HUES6 (cell line): ENCODE measurements at regions not wholly inside any gene's neighbourhood (a gene's known extent, or its start where the extent isn't known, plus 50 kb on each side); places are given as distances from the start of the nearest gene placed in this dataset.

ENCODE experiments used
- H3K27ac ChIP-seq: 2 replicates; pipeline ENCODE4 v1.7.0; 2013; ENCODE audit warnings: low read depth, mild to moderate bottlenecking, low read length, inconsistent platforms
- H3K27me3 ChIP-seq: 2 replicates; pipeline ENCODE4 v1.6.1; 2013; ENCODE audit warnings: low read length; ENCODE audit not compliant: control insufficient read depth, insufficient read depth
- H3K36me3 ChIP-seq: 2 replicates; pipeline ENCODE4 v1.6.1; 2013; ENCODE audit warnings: low read length; ENCODE audit not compliant: control insufficient read depth, insufficient read depth
- H3K4me1 ChIP-seq: 2 replicates; pipeline ENCODE4 v1.6.1; 2013; ENCODE audit warnings: low read length; ENCODE audit not compliant: control insufficient read depth, insufficient read depth
- H3K4me3 ChIP-seq: 2 replicates; pipeline ENCODE4 v1.5.1; 2013; ENCODE audit warnings: low read depth, low read length
- H3K9ac ChIP-seq: one replicate; pipeline ENCODE4 v1.6.1; 2013; ENCODE audit warnings: mild to moderate bottlenecking, low read length
- H3K9me3 ChIP-seq: 2 replicates; pipeline ENCODE4 v1.6.1; 2013; ENCODE audit warnings: low read depth, low read length; ENCODE audit not compliant: control insufficient read depth, insufficient read depth

GRCh38 chr12:68450947-68451260 lies 118.7 kb upstream of the MDM1 start:
- no peaks in the 10 kb centered on the region for H3K36me3 ChIP-seq
- H3K27me3 ChIP-seq = no peaks in the 10 kb centered on the region
- no peak overlapping the region for H3K4me3 ChIP-seq
- peaks cover 56% of the 10 kb centered on the region for H3K4me1 ChIP-seq
- no peaks in the 10 kb centered on the region; the same call in 1 of the 2 replicates for H3K9me3 ChIP-seq
- no peak overlapping the region for H3K9ac ChIP-seq
- H3K27ac ChIP-seq = no peak overlapping the region

- H3K9ac ChIP-seq = no peak overlapping the region
- no peaks in the 10 kb centered on the region; the same call in 1 of the 2 replicates for H3K9me3 ChIP-seq
- peaks cover 52% of the 10 kb centered on the region for H3K4me1 ChIP-seq
- no peaks in the 10 kb centered on the region for H3K27me3 ChIP-seq
- H3K27ac ChIP-seq = no peak overlapping the region
- no peak overlapping the region for H3K4me3 ChIP-seq
- H3K36me3 ChIP-seq = no peaks in the 10 kb centered on the region
Observed at GRCh38 chr12:68451261-68452077, 119.3 kb upstream of the MDM1 start.

GRCh38 chr12:68452078-68452715 lies 120.0 kb upstream of the MDM1 start:
- peaks cover 45% of the 10 kb centered on the region for H3K4me1 ChIP-seq
- H3K9me3 ChIP-seq = no peaks in the 10 kb centered on the region; the same call in 1 of the 2 replicates
- H3K4me3 ChIP-seq = no peak overlapping the region
- H3K27me3 ChIP-seq = no peaks in the 10 kb centered on the region
- H3K9ac ChIP-seq = no peak overlapping the region
- no peaks in the 10 kb centered on the region for H3K36me3 ChIP-seq
- no peak overlapping the region for H3K27ac ChIP-seq

GRCh38 chr12:68453278-68453677 lies 121.1 kb upstream of the MDM1 start:
- no peak overlapping the region for H3K27ac ChIP-seq
- no peaks in the 10 kb centered on the region for H3K36me3 ChIP-seq
- H3K4me1 ChIP-seq = peaks cover 36% of the 10 kb centered on the region
- no peak overlapping the region for H3K9ac ChIP-seq
- no peaks in the 10 kb centered on the region; the same call in 1 of the 2 replicates for H3K9me3 ChIP-seq
- no peak overlapping the region for H3K4me3 ChIP-seq
- no peaks in the 10 kb centered on the region for H3K27me3 ChIP-seq

GRCh38 chr12:68453876-68454275 lies 121.7 kb upstream of the MDM1 start:
- Histone ChIP-seq H3K27ac (no peak overlapping the region), H3K4me1 (peaks cover 36% of the 10 kb centered on the region)

GRCh38 chr12:68454892-68455291 lies 122.7 kb upstream of the MDM1 start:
- H3K9ac ChIP-seq = no peak overlapping the region
- no peaks in the 10 kb centered on the region for H3K9me3 ChIP-seq
- H3K4me3 ChIP-seq = no peak overlapping the region
- peaks cover 36% of the 10 kb centered on the region for H3K4me1 ChIP-seq
- no peaks in the 10 kb centered on the region for H3K36me3 ChIP-seq
- H3K27ac ChIP-seq = no peak overlapping the region
- no peaks in the 10 kb centered on the region for H3K27me3 ChIP-seq

More at GRCh38 chr12:68453876-68454275, 121.7 kb upstream of the MDM1 start:
- H3K36me3 ChIP-seq = no peaks in the 10 kb centered on the region
- no peaks in the 10 kb centered on the region for H3K27me3 ChIP-seq
- H3K9ac ChIP-seq = no peak overlapping the region
- H3K4me3 ChIP-seq = no peak overlapping the region
- no peaks in the 10 kb centered on the region; the same call in 1 of the 2 replicates for H3K9me3 ChIP-seq

- Histone ChIP-seq H3K9me3 (no peaks in the 10 kb centered on the region), H3K36me3 (no peaks in the 10 kb centered on the region), H3K4me3 (no peak overlapping the region), H3K27ac (no peak overlapping the region), H3K9ac (no peak overlapping the region), H3K27me3 (no peaks in the 10 kb centered on the region), H3K4me1 (peaks cover 36% of the 10 kb centered on the region)
Observed at GRCh38 chr12:68455691-68456345, 123.7 kb upstream of the MDM1 start.

GRCh38 chr12:68458866-68459265 lies 126.7 kb upstream of the MDM1 start:
- Histone ChIP-seq H3K36me3 (no peaks in the 10 kb centered on the region), H3K27me3 (no peaks in the 10 kb centered on the region), H3K9ac (no peak overlapping the region), H3K4me3 (no peak overlapping the region), H3K9me3 (no peaks in the 10 kb centered on the region), H3K4me1 (peaks cover 20% of the 10 kb centered on the region), H3K27ac (no peak overlapping the region)

GRCh38 chr12:68460236-68460635 lies 128.1 kb upstream of the MDM1 start:
- H3K36me3 ChIP-seq = no peaks in the 10 kb centered on the region
- H3K9ac ChIP-seq = no peak overlapping the region
- no peaks in the 10 kb centered on the region for H3K9me3 ChIP-seq
- no peak overlapping the region for H3K4me3 ChIP-seq
- H3K27me3 ChIP-seq = no peaks in the 10 kb centered on the region
- H3K27ac ChIP-seq = no peak overlapping the region
- peaks cover 8% of the 10 kb centered on the region for H3K4me1 ChIP-seq

GRCh38 chr12:68461645-68462044 lies 129.5 kb upstream of the MDM1 start:
- Histone ChIP-seq H3K9ac (no peak overlapping the region), H3K9me3 (no peaks in the 10 kb centered on the region), H3K4me1 (no peaks in the 10 kb centered on the region), H3K36me3 (no peaks in the 10 kb centered on the region), H3K27me3 (no peaks in the 10 kb centered on the region), H3K4me3 (no peak overlapping the region), H3K27ac (no peak overlapping the region)

- Histone ChIP-seq H3K27me3 (no peaks in the 10 kb centered on the region), H3K27ac (no peak overlapping the region), H3K4me1 (no peaks in the 10 kb centered on the region), H3K36me3 (no peaks in the 10 kb centered on the region), H3K9me3 (no peaks in the 10 kb centered on the region), H3K4me3 (no peak overlapping the region), H3K9ac (no peak overlapping the region)
Observed at GRCh38 chr12:68462803-68463202, 130.6 kb upstream of the MDM1 start.
